KG1 (cell line): ENCODE measurements at regions not wholly inside any gene's neighbourhood (a gene's known extent, or its start where the extent isn't known, plus 50 kb on each side); places are given as distances from the start of the nearest gene placed in this dataset.
A peak's percentile ranks its signal among the peaks of the same experiment; 100 is the strongest.
"Not testable (repeated sequence)": the region's sequence is repeated elsewhere in the genome, so short reads cannot be mapped to it uniquely, and the experiment has no call there.

Experiments used
- DNase-seq: peaks from one replicate; lab custom pipeline; 2025; lab: John Stamatoyannopoulos, UW

DNA sequence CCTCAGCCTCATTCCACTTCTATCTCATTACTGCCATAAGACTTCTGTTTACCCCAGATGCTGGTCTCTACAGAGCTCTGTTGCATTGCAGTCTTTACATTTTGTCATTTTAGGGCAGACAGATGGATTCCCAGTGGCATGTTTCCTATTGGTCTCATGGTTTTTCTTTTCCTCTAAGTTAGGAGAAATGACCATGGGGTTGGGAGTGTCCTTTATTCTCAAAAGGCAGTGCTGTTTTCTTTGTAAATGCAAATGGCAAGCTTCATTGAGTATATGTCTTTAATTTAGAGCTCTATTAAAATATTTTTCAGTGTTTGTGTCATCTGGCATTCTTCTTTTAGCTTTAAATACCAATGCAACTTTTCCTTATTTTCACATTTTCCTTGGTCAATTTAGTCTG, 57.0 kb downstream of the MSTN start:
- DNase-seq = no peak

DNA sequence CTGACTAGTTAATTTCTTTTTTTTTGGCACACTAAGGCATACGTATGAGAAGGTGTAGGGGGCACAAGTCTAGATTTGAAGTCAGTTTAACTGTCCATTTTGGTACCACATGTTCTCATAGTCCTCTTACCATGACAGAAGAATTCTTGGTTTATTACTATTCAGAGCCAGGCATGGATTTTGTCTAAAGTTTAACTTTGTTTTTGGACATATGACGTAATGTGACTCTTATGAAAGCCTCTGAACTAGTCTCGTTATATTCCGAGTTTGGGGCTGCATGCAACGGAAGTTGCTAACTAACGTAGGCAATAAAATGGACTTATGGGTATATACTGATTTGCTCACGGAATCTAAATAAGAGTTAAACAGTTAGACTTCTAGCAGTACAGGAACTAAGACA, 62.9 kb downstream of the MSTN start:
- DNase-seq = no peak

DNA sequence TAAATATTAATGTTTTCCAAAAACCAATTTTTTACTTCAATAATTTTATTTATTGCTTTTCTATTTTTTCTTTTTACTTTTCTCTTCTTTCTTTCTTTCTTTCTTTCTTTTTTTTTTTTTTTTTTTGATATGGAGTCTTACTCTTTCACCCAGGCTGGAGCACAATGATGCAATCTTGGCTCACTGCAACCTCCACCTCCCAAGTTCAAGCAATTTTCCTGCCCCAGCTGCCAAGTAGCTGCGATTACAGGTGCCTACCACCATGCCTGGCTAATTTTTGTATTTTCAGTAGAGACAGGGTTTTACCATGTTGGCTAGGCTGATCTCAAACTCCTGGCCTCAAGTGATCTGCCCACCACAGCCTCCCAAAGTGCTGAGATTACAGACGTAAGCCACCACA, 63.9 kb downstream of the MSTN start:
- DNase-seq = not testable (repeated sequence)

GRCh38 chr2:189997016-189997415, 65.5 kb downstream of the MSTN start:
- no peak for DNase-seq

- DNase-seq = no peak
Observed at GRCh38 chr2:189995679-189996078, 66.8 kb downstream of the MSTN start.

GRCh38 chr2:189982780-189983394, 79.6 kb downstream of the MSTN start:
- peak; percentile 19 for DNase-seq

- no peak for DNase-seq
Observed at GRCh38 chr2:189982087-189982486, 80.4 kb downstream of the MSTN start.

DNA sequence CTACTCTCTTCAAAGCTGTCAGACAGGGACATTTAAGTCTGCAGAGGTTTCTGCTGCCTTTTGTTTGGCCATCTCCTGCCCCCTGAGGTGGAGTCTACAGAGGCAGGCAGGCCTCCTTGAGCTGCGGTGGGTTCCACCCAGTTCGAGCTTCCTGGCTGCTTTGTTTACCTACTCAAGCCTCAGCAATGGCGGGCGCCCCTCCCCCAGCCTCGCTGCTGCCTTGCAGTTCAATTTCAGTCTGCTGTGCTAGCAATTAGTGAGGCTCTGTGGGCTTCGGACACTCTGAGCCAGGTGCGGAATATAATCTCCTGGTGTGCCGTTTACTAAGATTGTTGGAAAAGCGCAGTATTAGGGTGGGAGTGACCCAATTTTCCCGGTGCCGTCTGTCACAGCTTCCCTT, 86.0 kb downstream of the MSTN start:
- DNase-seq = not testable (repeated sequence)

DNA sequence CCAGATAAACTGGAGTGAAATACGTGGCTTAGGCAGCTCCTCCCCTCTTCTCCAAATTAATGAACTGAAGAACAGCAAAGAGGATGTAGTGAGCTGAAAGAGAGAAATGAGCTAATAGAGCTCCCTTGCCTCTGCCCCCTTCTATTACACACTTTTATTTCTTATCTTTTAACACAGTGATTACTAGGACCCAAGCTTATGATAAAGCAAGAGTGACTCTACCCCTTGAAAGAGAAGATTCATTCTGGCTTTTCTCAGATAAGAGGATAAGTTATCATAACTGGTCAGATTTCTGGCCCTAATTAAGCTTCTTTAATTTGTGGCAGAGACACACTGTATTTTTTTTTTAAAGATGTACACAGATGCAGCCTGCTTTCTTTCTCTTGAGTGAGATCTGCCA, 102.2 kb downstream of the MSTN start:
- DNase-seq = no peak

DNA sequence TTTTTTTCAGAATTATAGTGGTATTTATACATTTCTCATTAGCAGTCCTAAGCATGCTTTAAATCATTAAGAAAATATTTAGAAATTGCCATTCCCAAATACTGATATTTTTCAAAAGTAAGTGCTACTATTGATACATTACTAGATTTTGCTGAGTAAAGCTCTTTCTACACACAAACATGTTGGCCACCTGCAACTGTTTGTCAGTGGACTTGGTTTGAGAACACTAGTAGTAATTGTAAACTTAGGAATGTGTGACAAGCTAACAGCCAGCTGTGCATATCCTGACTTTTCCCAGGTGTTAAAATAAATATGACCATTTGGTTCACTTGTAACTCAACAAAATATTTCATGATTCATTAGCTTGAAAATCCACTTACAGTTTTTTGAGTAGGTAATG, 103.1 kb downstream of the MSTN start:
- no peak for DNase-seq

DNA sequence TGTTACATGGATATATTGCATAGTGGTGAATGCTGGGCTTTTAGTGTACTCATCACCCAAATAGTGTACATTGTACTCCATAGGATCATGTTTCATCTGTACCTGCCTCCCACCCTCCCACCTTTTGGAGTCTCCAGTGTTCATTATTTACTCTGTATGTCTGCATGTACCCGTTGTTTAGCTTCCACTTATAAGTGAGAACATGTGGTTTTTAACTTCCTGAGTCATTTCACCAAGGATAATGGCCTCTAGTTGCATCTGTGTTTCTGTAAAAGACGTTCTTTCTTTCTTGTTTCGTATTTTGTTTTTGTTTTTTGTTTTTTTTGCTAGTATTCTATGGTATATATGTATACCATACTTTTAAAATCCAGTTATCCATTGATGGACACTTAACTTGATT, 107.5 kb downstream of the MSTN start:
- no peak for DNase-seq

DNA sequence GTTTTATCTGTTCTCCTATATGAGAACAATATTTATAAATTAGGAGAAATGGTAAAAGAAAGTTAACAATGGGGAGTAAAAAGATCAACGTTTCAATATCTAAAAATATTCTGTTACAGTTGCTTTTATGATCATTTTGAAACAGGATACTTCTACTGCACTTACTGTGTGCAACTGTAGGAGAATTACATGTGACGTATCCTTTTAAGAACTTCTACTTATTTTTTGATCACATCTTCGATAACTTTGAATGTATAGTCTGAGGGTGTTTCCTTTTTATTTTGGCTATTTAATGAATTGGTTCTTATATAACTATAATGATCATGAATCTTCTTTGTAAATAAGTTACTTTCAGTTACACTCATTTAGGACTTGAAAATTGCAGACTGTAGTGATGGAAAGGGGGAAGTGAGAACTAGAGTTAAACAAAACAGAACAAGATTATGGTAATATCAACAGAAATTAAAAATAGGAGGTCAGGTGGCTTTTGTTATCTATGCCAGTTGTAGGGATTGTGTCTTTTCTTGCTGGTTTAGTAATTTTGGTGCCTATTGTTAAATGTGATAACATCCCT, 109.9 kb downstream of the MSTN start:
- no peak for DNase-seq

DNA sequence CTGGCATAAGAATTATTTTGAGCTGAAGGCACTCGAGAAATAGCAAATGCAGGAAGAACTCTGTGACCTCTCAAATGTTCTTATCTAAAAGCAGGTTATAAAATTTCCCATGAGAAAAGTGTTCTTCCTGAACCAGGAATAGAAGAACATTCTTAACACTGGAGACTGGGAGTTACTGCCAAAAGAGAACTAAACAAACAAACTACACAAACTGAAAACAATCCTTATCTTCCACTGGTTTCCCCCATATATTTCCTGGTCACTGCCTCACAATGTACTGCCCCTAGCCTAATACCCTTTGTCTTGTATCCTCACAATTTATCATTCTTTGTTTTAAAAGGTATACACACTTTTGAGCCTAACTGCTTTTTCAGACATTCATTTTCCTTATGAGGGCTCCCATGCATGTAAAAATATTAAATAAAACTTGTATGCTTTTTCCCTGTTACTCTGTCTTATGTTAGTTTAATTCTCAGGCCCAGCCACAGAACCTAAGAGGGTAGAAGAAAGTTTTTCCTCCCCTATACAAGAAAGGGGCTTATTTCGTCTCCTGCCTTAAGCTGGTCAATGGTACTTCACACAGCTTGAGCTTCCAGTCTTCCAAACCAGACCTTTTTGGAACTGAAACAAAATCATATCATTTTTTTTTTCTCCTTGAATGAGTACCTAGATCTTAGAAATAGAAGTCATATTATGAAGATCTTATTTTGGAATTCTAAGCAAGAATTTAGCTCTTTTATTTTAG, 110.6 kb downstream of the MSTN start:
- no peak for DNase-seq

- no peak for DNase-seq
Observed at GRCh38 chr2:189943009-189943408, 119.5 kb downstream of the MSTN start.

GRCh38 chr2:189940913-189941312, 121.6 kb downstream of the MSTN start:
- DNase-seq = no peak

- DNase-seq = no peak
Observed at GRCh38 chr2:189937691-189938090, 124.8 kb downstream of the MSTN start.

- no peak for DNase-seq
Observed at GRCh38 chr2:189933911-189934399, 128.6 kb downstream of the MSTN start.

DNA sequence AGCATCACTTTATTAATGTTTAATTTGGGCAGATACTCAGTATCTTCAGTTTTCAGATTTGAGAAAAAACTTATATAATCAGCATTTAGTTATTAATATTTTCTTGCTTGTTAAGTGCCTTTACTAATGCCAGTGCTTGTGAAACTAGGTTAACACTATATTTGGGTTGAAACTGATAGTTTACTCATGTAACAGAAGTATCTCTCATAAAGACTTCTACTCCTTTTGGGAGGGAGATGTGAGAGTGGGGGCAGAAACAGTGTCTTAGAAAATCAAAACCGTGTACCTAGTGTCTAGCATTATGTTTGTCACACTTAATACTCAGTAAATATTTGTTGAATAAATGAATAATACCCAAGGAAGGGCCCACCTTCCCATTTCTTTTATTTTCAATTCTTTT, 129.5 kb downstream of the MSTN start:
- no peak for DNase-seq

DNA sequence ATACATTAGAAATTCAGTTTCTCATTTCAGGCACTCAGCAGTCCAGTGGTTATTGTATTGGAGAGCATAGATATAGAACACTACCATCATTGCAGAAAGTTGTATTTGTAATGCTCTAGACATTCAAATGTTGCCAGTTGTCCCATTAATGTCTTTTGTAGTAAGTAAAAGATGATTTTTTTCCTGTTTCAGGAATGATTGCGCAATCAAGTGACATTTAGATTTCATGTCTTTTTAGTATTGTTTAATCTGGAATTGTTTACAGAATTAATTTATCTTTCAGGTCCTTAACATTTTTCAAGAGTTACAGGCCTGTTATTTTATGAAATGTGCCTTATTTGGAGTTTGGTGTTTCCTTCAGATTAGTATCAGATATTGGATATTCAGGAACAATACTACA, 134.7 kb downstream of the MSTN start:
- no peak for DNase-seq
